Smooth muscle cell (in vitro differentiated cells): ENCODE measurements at regions not wholly inside any gene's neighbourhood (a gene's known extent, or its start where the extent isn't known, plus 50 kb on each side); places are given as distances from the start of the nearest gene placed in this dataset.

Experiments used
- DNase-seq: peaks from one replicate; lab custom pipeline; 2025; ENCODE audit not compliant: unreplicated experiment; lab: John Stamatoyannopoulos, UW
- H2AFZ ChIP-seq: fragments of 200-600 bp; sonication (generic); 2 replicates; pipeline ENCODE4 v1.6.0; 2016; ENCODE audit warnings: antibody characterized with exemption, low read depth, mild to moderate bottlenecking
- H3F3A ChIP-seq: fragments of 200-600 bp; sonication (generic); 2 replicates; pipeline ENCODE4 v1.6.0; 2017; ENCODE audit warnings: antibody characterized with exemption, low read depth
- H3K27ac ChIP-seq: fragments of 200-600 bp; sonication (generic); 2 replicates; pipeline ENCODE4 v1.5.1; 2016; ENCODE audit warnings: low read depth, mild to moderate bottlenecking
- H3K27me3 ChIP-seq: fragments of 200-600 bp; sonication (generic); 2 replicates; pipeline ENCODE4 v1.6.1; 2016; ENCODE audit warnings: low read depth, mild to moderate bottlenecking
- H3K36me3 ChIP-seq: fragments of 200-600 bp; sonication (generic); 2 replicates; pipeline ENCODE4 v1.5.1; 2016; ENCODE audit warnings: low read depth
- H3K4me1 ChIP-seq: fragments of 200-600 bp; sonication (generic); 2 replicates; pipeline ENCODE4 v1.5.1; 2016; ENCODE audit warnings: low read depth
- H3K4me2 ChIP-seq: fragments of 200-600 bp; sonication (generic); 2 replicates; pipeline ENCODE4 v1.6.0; 2016; ENCODE audit warnings: mild to moderate bottlenecking
- H3K4me3 ChIP-seq: fragments of 200-600 bp; sonication (generic); 2 replicates; pipeline ENCODE4 v1.5.1; 2016; ENCODE audit warnings: mild to moderate bottlenecking
- H3K79me2 ChIP-seq: fragments of 200-600 bp; sonication (generic); 2 replicates; pipeline ENCODE4 v1.6.0; 2016; ENCODE audit warnings: low read depth, mild to moderate bottlenecking
- H3K9ac ChIP-seq: fragments of 200-600 bp; sonication (generic); 2 replicates; pipeline ENCODE4 v1.6.0; 2016; ENCODE audit warnings: low read depth
- H3K9me3 ChIP-seq: fragments of 200-600 bp; sonication (generic); replicated peaks from 2 replicates; pipeline ENCODE4 v1.5.1; 2016; ENCODE audit warnings: low read depth
- H4K20me1 ChIP-seq: fragments of 200-600 bp; sonication (generic); 2 replicates; pipeline ENCODE4 v1.6.0; 2016; ENCODE audit warnings: low read depth
- CTCF ChIP-seq: fragments of 200-600 bp; sonication (generic); IDR thresholded peaks from 2 replicates; pipeline ENCODE4 v1.5.1; 2017; ENCODE audit warnings: borderline replicate concordance, mild to moderate bottlenecking, antibody characterized with exemption; ENCODE audit not compliant: insufficient read depth, poor library complexity, severe bottlenecking
- WGBS: methylation state at CpG from one replicate; pipeline ENCODE4 v1.1.7; 2016; ENCODE audit warnings: low lambda C conversion rate; 5-methylcytosine and 5-hydroxymethylcytosine counted together

- H3K4me2 ChIP-seq: no peak overlapping the region
- H3K9ac ChIP-seq: no peak overlapping the region
- no peak for DNase-seq
- H3K4me1 ChIP-seq: peaks cover 23% of the 10 kb centered on the region
- TF ChIP-seq CTCF: no peak
- H3K36me3 ChIP-seq: no peaks in the 10 kb centered on the region
- H3K27ac ChIP-seq: no peak overlapping the region
- H3K27me3 ChIP-seq: peaks cover 5% of the 10 kb centered on the region
- H4K20me1 ChIP-seq: no peaks in the 10 kb centered on the region
- 96% methylated on average over 1 of the region's 1 CpG for WGBS
- no peak overlapping the region for H2AFZ ChIP-seq
- no peaks in the 10 kb centered on the region for H3K9me3 ChIP-seq
- H3F3A ChIP-seq: no peaks in the 10 kb centered on the region
- H3K4me3 ChIP-seq: no peak overlapping the region
- no peaks in the 10 kb centered on the region for H3K79me2 ChIP-seq
Observed at GRCh38 chr6:12423832-12424231, 133.7 kb downstream of the EDN1 start.

GRCh38 chr6:12426121-12426520 is 136.0 kb downstream of the EDN1 start:
- Histone ChIP-seq H3K4me3 (no peak overlapping the region), H3K9ac (no peak overlapping the region), H3K4me2 (no peak overlapping the region), H4K20me1 (no peaks in the 10 kb centered on the region), H2AFZ (no peak overlapping the region), H3K36me3 (no peaks in the 10 kb centered on the region), H3K27ac (no peak overlapping the region), H3K27me3 (peaks cover 5% of the 10 kb centered on the region), H3K9me3 (no peaks in the 10 kb centered on the region), H3F3A (no peaks in the 10 kb centered on the region), H3K79me2 (no peaks in the 10 kb centered on the region), H3K4me1 (peaks cover 15% of the 10 kb centered on the region)
- WGBS: 87% methylated on average over 4 of the region's 4 CpGs
- TF ChIP-seq CTCF: no peak
- no peak for DNase-seq

GRCh38 chr6:12431023-12431422 is 140.9 kb downstream of the EDN1 start:
- 44% methylated on average over 3 of the region's 3 CpGs for WGBS

More at GRCh38 chr6:12431023-12431422, 140.9 kb downstream of the EDN1 start:
- H4K20me1 ChIP-seq: no peaks in the 10 kb centered on the region
- no peaks in the 10 kb centered on the region for H3K4me1 ChIP-seq
- no peak overlapping the region for H3K27ac ChIP-seq
- no peak for DNase-seq
- H3K9ac ChIP-seq: no peak overlapping the region
- no peaks in the 10 kb centered on the region for H3K9me3 ChIP-seq
- H2AFZ ChIP-seq: no peak overlapping the region
- H3K4me2 ChIP-seq: no peak overlapping the region
- H3K4me3 ChIP-seq: no peak overlapping the region
- H3K36me3 ChIP-seq: no peaks in the 10 kb centered on the region
- TF ChIP-seq CTCF: no peak
- H3K79me2 ChIP-seq: no peaks in the 10 kb centered on the region
- no peaks in the 10 kb centered on the region for H3F3A ChIP-seq
- H3K27me3 ChIP-seq: peaks cover 5% of the 10 kb centered on the region
